T-cell (primary cell): ENCODE measurements at regions not wholly inside any gene's neighbourhood (a gene's known extent, or its start where the extent isn't known, plus 50 kb on each side); places are given as distances from the start of the nearest gene placed in this dataset.

Source experiments
- ATAC-seq, 4 experiments: fragments of 200-7000 bp in 3 of 4; fragments of 150-1000 bp in 1 of 4; cut with Tn5 transposase; replicated peaks in 1 of 4; 1 replicate in 3 of 4; 2 replicates in 1 of 4; pipeline ENCODE4 v1.10.0; 2021; ENCODE audit warnings: moderate library complexity in 3 of 4, mild to moderate bottlenecking in 2 of 4, moderate number of reproducible peaks in 1 of 4
- CTCF ChIA-PET, 2 donors: fragments of 300-600 bp; sonication (Branson Sonifier 250); formaldehyde crosslinking; loops; one replicate each; lab custom pipeline; 2022; ENCODE audit warnings: antibody characterized with exemption in 2 of 2; lab: Charles Lee
- POLR2A ChIA-PET, 2 donors: fragments of 300-600 bp; sonication (Branson Sonifier 250); formaldehyde crosslinking; loops; one replicate each; lab custom pipeline; 2022; ENCODE audit warnings: antibody characterized with exemption in 2 of 2; lab: Charles Lee
- DNase-seq, 35 experiments: peaks; one replicate each; pipeline versions ENCODE4 v3.0.0 to v3.0.0-alpha.2; 2013 to 2023
- H3K27ac ChIP-seq: one replicate; pipeline ENCODE4 v1.5.1; 2013; ENCODE audit warnings: low read length
- H3K27me3 ChIP-seq, 2 experiments: replicated peaks in 1 of 2; 1 replicate in 1 of 2; 2 replicates in 1 of 2; pipeline versions ENCODE4 v1.6.1 to v1.7.0; 2013; ENCODE audit warnings: low read length in 1 of 2, mixed read lengths in 1 of 2; ENCODE audit not compliant: control insufficient read depth in 2 of 2, insufficient read depth in 2 of 2; ENCODE audit errors: extremely low read depth in 1 of 2
- H3K36me3 ChIP-seq, 2 donors: 1 replicate in 1 of 2; 2 replicates in 1 of 2; pipeline versions ENCODE4 v1.6.1 to v1.7.0; 2013; ENCODE audit warnings: low read length in 1 of 2; ENCODE audit not compliant: control insufficient read depth in 2 of 2, insufficient read depth in 1 of 2; ENCODE audit errors: extremely low read depth in 1 of 2
- H3K4me1 ChIP-seq, 2 experiments: 1 replicate in 1 of 2; 2 replicates in 1 of 2; pipeline versions ENCODE4 v1.6.1 to v1.7.0; 2013; ENCODE audit warnings: low read length in 2 of 2, mixed read lengths in 1 of 2; ENCODE audit not compliant: insufficient read depth in 2 of 2, control insufficient read depth in 1 of 2; ENCODE audit errors: extremely low read depth in 1 of 2
- H3K4me3 ChIP-seq, 2 donors: 1 replicate in 1 of 2; 2 replicates in 1 of 2; pipeline versions ENCODE4 v1.5.1 to v1.7.0; 2013; ENCODE audit warnings: mild to moderate bottlenecking in 2 of 2, low read length in 1 of 2, moderate library complexity in 1 of 2; ENCODE audit not compliant: control insufficient read depth in 1 of 2; ENCODE audit errors: extremely low read depth in 1 of 2
- H3K9me3 ChIP-seq: 2 replicates; pipeline ENCODE4 v1.7.0; 2013
- H3K27ac Mint-ChIP-seq, 2 donors: one replicate each; pipeline ENCODE4 v1.8.0; 2020 to 2021; ENCODE audit warnings: mild to moderate bottlenecking in 2 of 2, mixed read lengths in 2 of 2
- H3K27me3 Mint-ChIP-seq, 2 donors: one replicate each; pipeline ENCODE4 v1.8.0; 2021 to 2022; ENCODE audit warnings: mixed read lengths in 2 of 2
- H3K36me3 Mint-ChIP-seq: one replicate; pipeline ENCODE4 v1.8.0; 2021; ENCODE audit warnings: mixed read lengths
- H3K4me1 Mint-ChIP-seq, 3 donors: one replicate each; pipeline ENCODE4 v1.8.0; 2020 to 2022; ENCODE audit warnings: mixed read lengths in 3 of 3, mild to moderate bottlenecking in 1 of 3
- H3K4me3 Mint-ChIP-seq, 3 donors: one replicate each; pipeline ENCODE4 v1.8.0; 2020 to 2022; ENCODE audit warnings: mild to moderate bottlenecking in 3 of 3, mixed read lengths in 3 of 3, moderate library complexity in 3 of 3
- H3K9me3 Mint-ChIP-seq, 3 donors: one replicate each; pipeline ENCODE4 v1.8.0; 2020 to 2022; ENCODE audit warnings: mixed read lengths in 3 of 3
- WGBS: methylation state at CpG from one replicate; pipeline ENCODE4 v1.1.5; 2013; ENCODE audit warnings: missing lambda C conversion rate; ENCODE audit not compliant: insufficient coverage; 5-methylcytosine and 5-hydroxymethylcytosine counted together

DNA sequence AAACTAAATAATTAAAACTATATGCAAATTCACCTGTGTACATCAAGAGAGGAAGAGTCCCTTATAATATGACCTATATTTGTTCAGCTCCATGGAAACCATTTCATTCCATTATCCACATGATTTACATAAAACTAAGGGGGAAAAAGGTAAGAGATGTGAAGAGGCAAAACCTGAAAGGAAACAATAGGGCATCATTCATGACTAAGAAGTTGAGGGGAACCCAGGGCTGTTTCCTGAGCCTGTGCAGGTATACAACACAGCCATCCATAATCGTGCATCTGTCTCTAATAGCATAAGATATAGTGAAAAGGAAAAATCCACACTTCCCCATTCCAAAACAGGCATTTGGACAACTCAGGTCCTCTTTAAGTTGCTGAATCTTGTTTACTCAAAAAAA, 151.3 kb downstream of the NR4A2 start:
- no peaks in the 10 kb centered on the region for H3K27me3 ChIP-seq
- ChIA-PET POLR2A (no interaction called here), CTCF (no interaction called here)
- no peak overlapping the region for H3K4me3 ChIP-seq
- ATAC-seq (no peak), DNase-seq (no peak)
- H3K9me3 Mint-ChIP-seq = no peaks in the 10 kb centered on the region
- H3K36me3 ChIP-seq = no peaks in the 10 kb centered on the region
- no peaks in the 10 kb centered on the region for H3K4me1 Mint-ChIP-seq
- no peaks in the 10 kb centered on the region for H3K36me3 Mint-ChIP-seq
- no peaks in the 10 kb centered on the region for H3K9me3 ChIP-seq
- H3K4me1 ChIP-seq = no peaks in the 10 kb centered on the region
- no peak overlapping the region for H3K27ac ChIP-seq
- H3K27ac Mint-ChIP-seq = no peak overlapping the region
- no peak overlapping the region for H3K4me3 Mint-ChIP-seq
- no CpG with 5 or more reads among the region's 1 CpG for WGBS
- H3K27me3 Mint-ChIP-seq = peaks cover 4 to 14% of the 10 kb centered on the region in 2 donors

- no peak overlapping the region for H3K27ac Mint-ChIP-seq
- CTCF ChIA-PET = no interaction called here
- H3K36me3 Mint-ChIP-seq = no peaks in the 10 kb centered on the region
- ATAC-seq = no peak
- no peaks in the 10 kb centered on the region for H3K9me3 Mint-ChIP-seq
- Histone ChIP-seq H3K4me3 (no peak overlapping the region), H3K36me3 (no peaks in the 10 kb centered on the region), H3K27me3 (no peaks in the 10 kb centered on the region), H3K27ac (no peak overlapping the region), H3K9me3 (no peaks in the 10 kb centered on the region), H3K4me1 (no peaks in the 10 kb centered on the region)
- POLR2A ChIA-PET = no interaction called here
- no peaks in the 10 kb centered on the region for H3K4me1 Mint-ChIP-seq
- no CpG with 5 or more reads among the region's 3 CpGs for WGBS
- H3K27me3 Mint-ChIP-seq = peaks cover 2 to 7% of the 10 kb centered on the region in 2 donors
- no peak overlapping the region for H3K4me3 Mint-ChIP-seq
- no peak for DNase-seq
Observed at GRCh38 chr2:156177654-156178053, 154.9 kb downstream of the NR4A2 start.

GRCh38 chr2:156175946-156176345, 156.6 kb downstream of the NR4A2 start:
- ATAC-seq (no peak), DNase-seq (no peak)
- Mint-ChIP-seq H3K4me3 (no peak overlapping the region), H3K9me3 (peaks cover 0 to 4% (median 4%) of the 10 kb centered on the region in 3 donors), H3K27ac (no peak overlapping the region), H3K4me1 (no peaks in the 10 kb centered on the region), H3K36me3 (no peaks in the 10 kb centered on the region), H3K27me3 (peaks cover 4 to 5% of the 10 kb centered on the region in 2 donors)
- H3K27me3 ChIP-seq = no peaks in the 10 kb centered on the region
- no peak overlapping the region for H3K4me3 ChIP-seq
- H3K36me3 ChIP-seq = no peaks in the 10 kb centered on the region
- POLR2A ChIA-PET = interaction anchor here in 1 of 2 donors (0.6 kb wide), 1 partner anchor 140 kb away, joined by 3 read pairs; no protein-coding TSS in a partner anchor
- CTCF ChIA-PET = no interaction called here
- WGBS = no CpG with 5 or more reads among the region's 2 CpGs
- H3K9me3 ChIP-seq = no peaks in the 10 kb centered on the region
- H3K27ac ChIP-seq = no peak overlapping the region
- no peaks in the 10 kb centered on the region for H3K4me1 ChIP-seq

- DNase-seq = no peak
- H3K27ac Mint-ChIP-seq = no peak overlapping the region
- ATAC-seq = no peak
- H3K27me3 Mint-ChIP-seq = peaks cover 5 to 22% of the 10 kb centered on the region in 2 donors
- CTCF ChIA-PET = no interaction called here
- no peaks in the 10 kb centered on the region for H3K4me1 ChIP-seq
- no peaks in the 10 kb centered on the region for H3K27me3 ChIP-seq
- H3K4me1 Mint-ChIP-seq = no peaks in the 10 kb centered on the region
- no peak overlapping the region for H3K27ac ChIP-seq
- H3K4me3 ChIP-seq = no peak overlapping the region
- 50% methylated on average over 1 of the region's 2 CpGs for WGBS
- no peaks in the 10 kb centered on the region for H3K9me3 ChIP-seq
- H3K36me3 Mint-ChIP-seq = no peaks in the 10 kb centered on the region
- no peaks in the 10 kb centered on the region for H3K36me3 ChIP-seq
- peaks cover 4 to 9% (median 4%) of the 10 kb centered on the region in 3 donors for H3K9me3 Mint-ChIP-seq
- H3K4me3 Mint-ChIP-seq = no peak overlapping the region
- POLR2A ChIA-PET = no interaction called here
Observed at GRCh38 chr2:156170929-156171328, 161.6 kb downstream of the NR4A2 start.

DNA sequence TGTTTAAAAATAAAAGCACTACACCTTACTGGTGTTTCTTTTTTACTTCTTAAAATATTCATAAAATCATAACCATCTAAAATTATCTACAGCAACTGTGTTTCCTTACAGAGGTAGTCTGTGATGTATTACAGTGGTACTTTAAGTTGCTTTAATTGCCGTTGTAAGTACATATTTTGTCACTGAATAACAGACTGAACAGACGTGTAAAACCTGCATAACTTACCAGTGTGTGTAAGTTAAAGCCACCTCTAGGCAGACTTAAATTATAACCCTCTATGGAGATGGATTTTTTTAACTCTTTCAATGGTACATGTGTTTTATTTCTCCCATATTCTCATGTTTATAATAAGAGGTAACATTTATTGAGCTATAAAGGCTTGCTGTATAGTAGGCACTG, 166.8 kb downstream of the NR4A2 start:
- Histone ChIP-seq H3K27ac (no peak overlapping the region), H3K36me3 (no peaks in the 10 kb centered on the region), H3K4me3 (no peak overlapping the region), H3K27me3 (no peaks in the 10 kb centered on the region), H3K4me1 (no peaks in the 10 kb centered on the region), H3K9me3 (no peaks in the 10 kb centered on the region)
- no peak for DNase-seq
- Mint-ChIP-seq H3K27me3 (peaks cover 2 to 26% of the 10 kb centered on the region in 2 donors), H3K27ac (no peak overlapping the region), H3K9me3 (peaks cover 0 to 4% (median 3%) of the 10 kb centered on the region in 3 donors), H3K4me1 (no peaks in the 10 kb centered on the region), H3K36me3 (no peaks in the 10 kb centered on the region), H3K4me3 (no peak overlapping the region)
- WGBS = no CpG with 5 or more reads among the region's 2 CpGs
- no peak for ATAC-seq
- ChIA-PET CTCF (no interaction called here), POLR2A (no interaction called here)

- H3K4me1 Mint-ChIP-seq = no peaks in the 10 kb centered on the region
- Histone ChIP-seq H3K36me3 (no peaks in the 10 kb centered on the region), H3K4me1 (no peaks in the 10 kb centered on the region), H3K27ac (no peak overlapping the region), H3K4me3 (no peak overlapping the region), H3K9me3 (no peaks in the 10 kb centered on the region), H3K27me3 (no peaks in the 10 kb centered on the region)
- no peak overlapping the region for H3K27ac Mint-ChIP-seq
- CTCF ChIA-PET = interaction anchor here in 1 of 2 donors (0.6 kb wide), 1 partner anchor 83 kb away, joined by 3 read pairs; no protein-coding TSS in a partner anchor
- POLR2A ChIA-PET = no interaction called here
- H3K4me3 Mint-ChIP-seq = no peak overlapping the region
- H3K9me3 Mint-ChIP-seq = no peaks in the 10 kb centered on the region
- WGBS = 100% methylated on average over 1 of the region's 7 CpGs
- no peaks in the 10 kb centered on the region for H3K36me3 Mint-ChIP-seq
- ATAC-seq (no peak), DNase-seq (no peak)
- peaks cover 2 to 23% of the 10 kb centered on the region in 2 donors for H3K27me3 Mint-ChIP-seq
Observed at GRCh38 chr2:156164091-156164720, 168.3 kb downstream of the NR4A2 start.
